GM12891 (cell line): ENCODE measurements at regions not wholly inside any gene's neighbourhood (a gene's known extent, or its start where the extent isn't known, plus 50 kb on each side); places are given as distances from the start of the nearest gene placed in this dataset.

ENCODE experiments used
- POLR2A ChIP-seq: IDR thresholded peaks from 2 replicates; pipeline ENCODE4 v1.6.1; 2011; ENCODE audit warnings: low read depth, low read length, control low read depth
- POLR2AphosphoS5 ChIP-seq: IDR thresholded peaks from 2 replicates; pipeline ENCODE4 v1.6.1; 2011; ENCODE audit warnings: low read depth, low read length, control low read depth
- SPI1 ChIP-seq: IDR thresholded peaks from 2 replicates; pipeline ENCODE4 v1.6.1; 2011; ENCODE audit warnings: low read depth, low read length, control low read depth
- TAF1 ChIP-seq: IDR thresholded peaks from 2 replicates; pipeline ENCODE4 v1.6.1; 2011; ENCODE audit warnings: low read depth, low read length, control low read depth

- TF ChIP-seq POLR2AphosphoS5, result no peak
- no peak for TF ChIP-seq SPI1
- no peak for TF ChIP-seq TAF1
- TF ChIP-seq POLR2A, result no peak
These were observed 676.7 kb upstream of the POU3F3 start for GRCh38 chr2:104177179-104177578.
